ENCODE measurements at regions not wholly inside any gene's neighbourhood (a gene's known extent, or its start where the extent isn't known, plus 50 kb on each side); places are given as distances from the start of the nearest gene placed in this dataset.
"Not testable (repeated sequence)": the region's sequence is repeated elsewhere in the genome, so short reads cannot be mapped to it uniquely, and the experiment has no call there.

DNA sequence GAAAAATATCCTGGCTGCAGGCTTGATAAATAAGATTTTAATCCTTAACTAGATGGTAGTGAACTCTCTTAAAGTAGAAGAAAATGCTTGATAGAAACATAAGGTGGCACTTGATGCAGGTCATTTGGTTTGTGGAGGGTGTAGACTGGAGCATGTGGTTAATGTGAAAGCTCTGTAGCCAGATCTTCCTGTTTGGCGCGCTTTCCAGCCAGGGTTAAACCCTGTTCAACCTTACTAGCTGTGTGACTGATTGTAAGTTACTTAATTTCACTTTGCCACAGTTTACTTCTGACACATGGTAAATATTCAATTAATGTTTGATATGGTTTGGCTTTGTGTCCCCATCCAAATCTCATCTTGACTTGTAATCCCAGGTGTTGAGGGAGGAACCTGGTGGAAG, 394.0 kb downstream of the REEP3 start:
- no peak for DNase-seq (ENCODE audit: low read depth in 4 of 4, low spot score in 1 of 4)

DNA sequence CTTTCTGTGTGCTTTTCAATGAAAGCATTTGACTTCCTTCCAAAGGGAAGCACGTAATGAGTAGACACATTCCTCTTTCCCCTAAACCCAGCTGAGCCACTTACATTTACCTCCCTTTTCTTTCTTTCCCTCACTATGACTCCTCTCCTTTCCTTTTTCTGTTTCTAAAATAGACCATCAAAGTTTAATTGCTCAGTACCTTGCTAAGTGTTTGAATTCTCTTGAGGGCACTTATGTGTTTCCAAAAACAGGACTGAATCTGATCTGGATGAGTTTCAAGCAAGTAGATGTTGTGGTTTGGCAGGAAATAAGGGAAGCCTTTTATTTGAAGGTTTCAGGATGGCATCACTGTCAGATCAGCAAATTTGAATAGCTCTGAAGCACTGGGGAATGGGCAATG, 396.2 kb downstream of the REEP3 start:
- no peak for DNase-seq (ENCODE audit: low read depth in 4 of 4, low spot score in 1 of 4)

DNA sequence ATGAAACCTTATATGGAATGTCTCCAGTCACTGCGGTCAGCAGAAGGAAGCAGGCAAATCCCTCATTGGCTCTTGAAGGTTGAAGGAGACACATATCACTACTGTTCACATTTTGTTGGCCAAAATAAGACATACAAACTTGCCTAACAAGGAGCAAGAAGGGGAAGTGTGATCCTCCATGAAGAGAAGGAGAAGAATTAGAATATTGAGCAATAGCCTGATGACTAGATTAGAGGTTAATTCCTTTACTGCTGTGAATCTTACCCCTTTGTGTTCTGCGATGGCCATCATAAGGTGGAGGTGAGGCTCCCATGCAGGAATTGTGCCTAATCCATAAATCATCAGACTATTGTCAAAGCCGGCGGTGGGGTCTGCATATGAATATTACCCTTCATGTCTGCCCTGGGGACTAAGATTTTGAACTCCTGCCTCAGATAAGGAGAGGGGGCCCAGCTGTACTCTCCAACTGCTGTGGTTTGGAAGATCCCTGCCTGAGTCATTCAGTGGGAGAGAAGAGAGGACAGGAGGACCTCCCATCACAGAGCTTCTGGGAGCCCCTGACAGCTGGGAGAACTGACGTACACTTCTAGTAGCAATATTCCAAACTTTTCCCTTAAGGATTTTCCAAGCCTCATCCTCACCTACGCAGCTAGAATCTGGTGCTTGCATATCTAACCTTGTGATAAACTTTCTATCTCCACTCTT, 398.5 kb downstream of the REEP3 start:
- DNase-seq (ENCODE audit: low read depth in 4 of 4, low spot score in 1 of 4) = no peak

DNA sequence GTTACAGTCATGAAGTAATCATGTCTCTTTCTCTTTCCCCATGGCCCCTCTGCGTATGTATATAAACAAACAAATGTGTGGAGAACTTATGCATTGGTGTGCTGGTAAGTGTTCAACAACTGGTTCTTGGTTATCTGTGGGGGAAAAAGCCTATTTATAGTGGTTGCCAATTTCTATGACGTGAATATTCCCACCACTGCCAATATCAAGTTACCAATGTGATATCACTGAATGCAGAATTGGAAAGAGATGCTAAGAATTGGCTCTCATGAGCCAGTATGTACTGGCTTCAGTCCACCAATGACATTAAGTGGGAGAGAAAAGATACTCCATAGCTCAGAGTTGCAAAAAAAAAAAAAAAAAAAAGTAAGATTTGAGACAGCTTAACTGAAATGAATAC, 399.7 kb downstream of the REEP3 start:
- no peak for DNase-seq (ENCODE audit: low read depth in 4 of 4, low spot score in 1 of 4)

DNA sequence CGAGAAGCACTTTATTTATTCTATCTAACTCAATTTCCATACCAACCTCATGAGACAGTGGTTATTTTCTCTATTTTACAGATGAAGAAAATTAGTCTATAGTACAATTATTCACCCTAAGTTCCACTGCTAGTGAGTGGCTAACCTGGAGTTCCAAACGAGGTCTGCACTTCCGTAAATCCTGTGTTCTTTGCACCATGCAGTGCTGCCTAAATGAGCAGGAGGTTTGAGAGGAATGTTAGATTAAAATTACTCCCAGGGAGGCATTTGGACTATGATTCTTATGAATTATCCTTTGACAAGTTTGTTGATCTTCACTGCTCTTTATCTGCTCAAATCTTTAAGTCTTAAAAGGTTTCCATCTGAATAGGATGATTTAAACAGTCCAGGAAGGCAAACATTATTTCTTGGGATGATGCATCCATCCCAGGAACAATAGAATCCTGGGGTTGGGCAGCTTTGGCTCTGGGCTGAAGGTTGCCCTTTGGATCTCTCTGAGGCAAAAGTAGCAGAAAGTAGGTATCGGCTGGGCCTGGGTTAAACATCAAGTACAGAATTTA, 400.8 kb downstream of the REEP3 start:
- no peak for DNase-seq (ENCODE audit: low read depth in 4 of 4, low spot score in 1 of 4)

DNA sequence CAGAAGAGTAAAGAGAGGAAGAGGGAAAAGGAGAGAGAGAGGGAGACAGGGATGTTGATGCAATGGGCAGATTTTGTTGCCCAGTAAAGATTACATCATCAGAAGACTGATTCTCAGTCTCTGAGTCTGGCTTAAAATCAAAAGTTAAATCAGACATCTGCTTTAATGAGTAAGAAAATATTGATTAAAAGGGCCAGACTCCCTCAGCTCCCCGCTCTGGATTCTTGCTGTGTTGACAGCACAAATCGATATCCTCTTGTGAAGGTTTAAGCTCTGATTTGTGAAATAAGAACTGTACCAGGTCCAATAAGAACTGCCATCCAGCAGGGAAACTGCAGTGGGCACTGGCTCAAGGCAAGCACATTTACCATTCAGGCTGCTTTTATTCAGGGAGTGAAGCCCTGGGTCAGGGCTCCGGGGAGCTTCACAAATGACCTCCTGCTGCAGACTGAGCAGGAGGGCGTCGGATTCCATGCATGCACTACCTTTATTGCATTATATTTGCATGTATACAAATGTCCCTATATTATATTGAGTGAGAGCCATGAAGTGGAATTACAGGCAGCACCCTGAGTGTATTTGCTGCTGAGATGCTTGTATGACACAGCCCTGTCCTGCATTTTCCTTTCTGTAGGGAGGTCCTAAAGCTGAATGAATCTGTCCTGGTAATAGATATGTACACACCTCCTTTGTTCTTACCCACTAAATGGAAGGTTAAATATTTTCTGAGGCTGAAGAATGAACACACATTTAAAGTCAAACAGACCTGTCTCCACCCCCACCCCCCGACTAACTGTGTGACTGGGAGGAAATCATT, 401.5 kb downstream of the REEP3 start:
- DNase-seq (ENCODE audit: low read depth in 4 of 4, low spot score in 1 of 4) = no peak

DNA sequence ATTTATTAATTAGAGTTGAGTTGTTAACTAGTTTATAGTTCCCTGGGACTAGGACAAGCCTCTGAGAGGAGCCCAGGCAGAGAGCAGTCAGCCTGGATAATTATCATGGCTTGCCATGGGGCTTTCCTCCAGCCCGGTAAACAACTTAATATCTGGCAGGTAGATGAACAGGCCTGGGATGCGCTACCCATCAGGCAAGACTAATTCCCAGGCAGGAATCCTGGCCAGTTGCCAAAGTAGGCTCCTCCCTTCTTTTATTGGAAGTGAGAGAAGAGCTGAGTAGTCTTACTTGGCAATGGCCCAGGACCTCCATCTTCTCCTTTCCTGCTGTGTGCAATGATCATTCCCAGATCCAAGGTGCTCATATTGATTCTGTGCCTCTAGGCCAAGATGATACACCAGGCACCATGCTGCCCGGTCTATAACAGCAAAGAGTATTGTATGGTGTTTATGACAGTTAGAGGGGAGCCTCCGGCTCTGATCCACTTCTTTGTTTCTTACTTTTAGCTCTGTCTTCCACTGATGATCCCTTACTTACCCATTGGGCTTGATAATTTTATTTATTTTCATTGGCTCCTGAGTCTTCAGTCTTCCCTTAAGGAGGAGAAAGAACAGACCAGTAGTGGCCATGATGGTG, 408.7 kb downstream of the REEP3 start:
- no peak for DNase-seq (ENCODE audit: low read depth in 4 of 4, low spot score in 1 of 4)

DNA sequence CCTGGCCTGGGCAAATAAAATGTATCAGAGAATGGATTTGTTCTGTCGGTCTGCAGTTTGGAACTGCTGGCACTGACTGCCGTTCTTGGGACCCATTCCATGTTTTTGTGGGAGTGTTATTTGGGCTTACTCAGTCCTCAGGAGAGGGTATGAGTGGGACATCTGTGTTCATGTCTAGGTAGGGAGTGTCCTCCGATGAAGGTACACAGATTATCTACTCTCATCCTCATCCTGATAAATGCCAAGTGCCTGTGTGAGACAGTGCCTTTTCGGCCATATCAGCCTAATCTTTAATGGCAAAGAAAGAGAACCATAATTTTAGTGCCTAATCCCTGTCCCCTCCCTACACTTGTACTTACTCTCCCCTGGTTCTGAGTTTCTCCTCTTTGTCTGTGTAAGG, 409.4 kb downstream of the REEP3 start:
- DNase-seq (ENCODE audit: low read depth in 4 of 4, low spot score in 1 of 4) = no peak

DNA sequence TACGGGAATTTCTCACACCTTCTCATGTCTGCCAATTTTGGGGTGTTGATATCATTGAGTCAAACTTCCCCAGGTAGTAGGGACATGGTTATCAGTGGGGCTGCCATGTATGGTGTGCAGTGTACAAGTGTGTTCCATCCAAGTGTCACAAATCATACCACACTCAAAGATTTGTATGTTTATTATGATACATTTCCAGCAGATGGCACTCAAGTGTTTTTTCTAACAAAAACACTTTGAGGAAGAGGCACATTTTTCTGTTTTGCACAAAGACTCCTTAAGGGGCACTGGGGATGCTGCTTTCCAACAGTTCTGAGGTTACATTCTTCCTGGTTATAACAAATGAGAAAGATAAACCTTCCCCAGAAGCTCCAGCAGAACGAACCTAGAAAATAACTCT, 414.5 kb downstream of the REEP3 start:
- DNase-seq (ENCODE audit: low read depth in 4 of 4, low spot score in 1 of 4) = no peak

DNA sequence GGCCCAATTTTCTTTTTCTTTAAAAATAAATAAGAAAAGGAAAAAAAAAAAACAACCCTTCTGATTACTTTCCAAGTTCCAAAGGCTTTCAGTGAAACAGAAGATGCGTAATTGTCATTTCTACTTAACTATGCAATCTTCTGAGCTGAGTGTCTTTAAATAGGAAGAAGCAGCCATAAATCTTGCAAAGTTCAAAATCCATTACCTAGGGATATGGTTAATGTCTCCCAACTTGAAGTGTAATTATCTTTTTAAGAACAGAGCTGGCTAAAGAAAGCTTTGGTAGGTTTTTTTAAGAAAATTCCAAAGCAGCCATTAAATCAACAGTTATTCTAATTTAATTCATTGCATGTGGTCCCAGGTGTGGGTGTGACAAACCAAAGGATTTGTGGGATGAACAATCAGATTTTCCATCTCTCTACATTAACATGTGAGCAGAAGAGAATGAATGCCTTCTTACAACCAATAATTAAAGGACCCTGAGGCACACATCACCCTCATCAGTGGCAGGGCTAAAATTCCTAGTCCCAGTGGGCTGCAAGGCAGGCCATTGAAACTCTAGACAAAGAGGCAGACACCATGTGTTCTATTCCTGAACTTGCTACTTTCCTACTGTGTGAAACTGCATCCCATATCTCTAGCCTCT, 419.2 kb downstream of the REEP3 start:
- no peak for DNase-seq (ENCODE audit: low read depth in 4 of 4, low spot score in 1 of 4)

DNA sequence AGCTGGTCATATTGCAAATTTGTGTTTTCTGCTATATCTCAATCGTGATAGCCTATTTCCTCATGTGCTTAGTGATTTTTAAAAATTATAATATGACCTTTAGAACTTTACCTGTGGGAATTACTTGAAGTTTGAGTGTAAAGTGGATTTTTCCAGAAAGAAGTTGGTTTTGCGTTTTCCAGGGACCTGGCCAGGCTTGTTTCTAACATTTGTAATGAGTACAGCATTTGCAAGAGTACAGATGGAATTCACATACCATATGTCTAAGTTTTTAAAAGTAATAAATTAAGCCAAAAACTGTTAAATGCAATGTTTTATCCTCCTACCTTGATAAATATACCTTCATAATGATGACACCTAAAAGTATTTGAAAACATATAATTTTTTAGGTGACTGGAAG, 443.2 kb downstream of the REEP3 start:
- DNase-seq (ENCODE audit: low read depth in 4 of 4, low spot score in 1 of 4) = no peak

DNA sequence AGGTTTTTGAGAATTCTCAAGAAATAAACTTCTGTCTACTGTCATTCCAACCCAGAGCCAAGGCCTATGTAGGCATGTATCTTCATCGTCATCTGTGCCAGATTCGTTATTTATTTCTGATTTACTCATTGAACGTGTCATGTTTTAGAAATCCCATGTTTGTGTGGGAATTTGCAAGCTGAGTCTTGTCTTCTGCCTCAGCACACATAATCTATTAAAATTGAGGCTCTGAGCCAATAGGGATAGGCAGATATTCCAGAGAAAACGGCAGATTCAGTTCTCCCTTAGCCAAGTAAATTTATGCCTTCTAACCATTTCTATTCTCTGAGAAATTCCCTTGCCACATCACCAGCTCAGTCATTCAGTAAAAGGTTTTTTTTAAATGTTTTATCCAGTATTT, 444.6 kb downstream of the REEP3 start:
- no peak for DNase-seq (ENCODE audit: low read depth in 4 of 4, low spot score in 1 of 4)

DNA sequence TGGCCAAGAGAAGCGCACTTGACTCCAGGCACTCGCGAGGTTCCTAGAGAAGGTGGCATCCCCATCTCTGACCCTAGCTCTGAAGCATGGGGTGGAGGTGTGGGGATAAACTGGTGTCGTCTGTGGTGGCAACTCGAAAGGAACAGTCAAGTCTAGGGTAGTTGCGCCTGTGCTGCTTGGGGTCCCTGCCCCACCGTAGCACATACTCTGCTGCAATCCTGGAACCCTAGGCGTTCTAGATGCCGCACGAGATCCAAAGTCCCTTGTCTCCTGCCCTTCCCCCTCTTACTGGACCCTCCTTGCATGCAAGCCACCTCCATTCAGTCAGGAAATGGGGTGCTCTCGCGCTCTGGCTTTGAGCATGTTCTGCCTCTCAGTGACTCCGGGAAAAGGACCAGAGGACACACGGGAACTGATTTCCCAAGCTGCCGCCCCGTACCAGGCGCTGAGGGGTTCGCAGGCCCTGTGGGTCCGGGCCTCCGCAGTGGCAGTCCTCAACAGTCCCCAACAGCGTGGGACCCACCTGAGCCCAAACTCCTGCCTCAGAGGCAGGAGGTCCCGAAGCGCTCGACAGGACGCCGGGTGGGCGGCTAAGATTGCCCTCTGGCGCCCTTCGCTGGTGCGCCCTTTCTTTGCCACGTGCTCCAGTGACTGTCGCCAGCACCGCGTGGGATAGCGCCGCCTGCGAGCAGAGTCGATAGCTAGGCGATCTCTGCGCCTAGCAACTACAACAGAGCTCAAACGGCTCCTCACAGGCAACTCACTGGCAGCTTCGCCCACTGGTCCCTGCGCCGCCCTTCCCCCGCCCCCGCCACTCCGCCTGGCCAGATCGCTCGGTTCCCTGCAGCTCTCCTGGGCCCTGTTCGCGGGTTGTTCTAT, 452.0 kb downstream of the REEP3 start:
- DNase-seq (ENCODE audit: low read depth in 4 of 4, low spot score in 1 of 4) = no peak

DNA sequence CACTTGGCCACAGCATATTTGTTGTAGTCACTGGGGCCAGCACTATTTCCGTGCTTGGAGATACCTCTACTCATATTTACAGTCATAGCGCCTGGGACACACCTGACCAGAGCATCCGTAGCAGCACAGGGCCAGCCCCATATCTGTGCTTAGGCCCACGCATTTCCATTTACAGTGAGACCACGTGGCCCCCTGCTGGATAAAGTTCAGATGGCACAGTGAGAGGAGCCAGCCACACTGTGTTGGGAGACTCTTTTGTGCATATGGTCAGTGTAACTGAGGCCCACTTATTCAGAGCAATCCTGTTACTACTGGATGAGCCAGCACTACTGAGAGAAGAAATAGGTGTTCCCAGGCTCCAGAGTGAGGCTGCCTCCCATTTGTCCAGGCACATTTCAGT, 455.3 kb downstream of the REEP3 start:
- peak in 2 of 4 experiments; percentile 19 to 34 for DNase-seq (ENCODE audit: low read depth in 4 of 4, low spot score in 1 of 4)

DNA sequence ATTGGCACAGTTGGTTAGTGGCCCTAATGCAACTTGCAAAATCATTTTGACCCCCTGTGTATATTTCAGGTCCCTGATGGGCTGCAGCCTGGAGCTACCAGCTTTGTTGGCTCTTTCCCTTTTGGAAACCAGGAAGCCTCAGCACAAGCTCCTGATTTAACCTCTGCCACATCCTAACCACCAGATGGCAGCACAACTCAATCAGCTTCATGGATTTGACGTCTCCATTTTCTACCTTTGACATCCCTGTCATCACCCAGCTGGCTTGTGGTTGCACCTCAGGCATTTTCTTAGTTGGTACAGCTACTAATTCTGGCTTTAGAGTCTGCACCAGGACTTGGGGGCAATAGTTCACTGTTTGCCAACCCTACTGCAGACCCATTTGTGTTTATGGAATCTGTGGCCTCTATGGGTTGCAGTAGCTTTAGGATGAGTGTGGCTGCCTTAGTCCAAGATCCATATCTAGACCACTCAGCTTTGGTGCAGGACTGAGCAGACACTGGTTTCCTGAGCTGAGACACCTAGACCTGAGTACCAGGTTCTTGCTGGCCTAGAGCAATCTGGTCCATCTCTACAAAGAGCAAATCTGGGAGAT, 456.2 kb downstream of the REEP3 start:
- no peak for DNase-seq (ENCODE audit: low read depth in 4 of 4, low spot score in 1 of 4)

DNA sequence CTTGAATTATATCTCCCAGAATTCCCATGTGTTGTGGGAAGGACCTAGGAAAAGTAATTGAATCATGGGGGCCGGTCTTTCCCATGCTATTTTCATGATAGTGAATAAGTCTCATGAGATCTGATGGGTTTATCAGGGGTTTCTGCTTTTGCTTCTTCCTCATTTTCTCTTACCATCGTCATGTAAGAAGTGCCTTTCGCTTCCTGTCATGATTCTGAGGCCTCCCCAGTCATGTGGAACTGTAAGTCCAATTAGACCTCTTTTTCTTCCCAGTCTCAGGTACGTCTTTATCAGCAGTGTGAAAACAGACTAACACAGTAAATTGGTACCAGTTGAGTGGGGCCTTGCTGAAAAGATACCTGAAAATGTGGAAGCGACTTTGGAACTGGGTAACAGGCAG, 459.7 kb downstream of the REEP3 start:
- not testable (repeated sequence) for DNase-seq (ENCODE audit: low read depth in 4 of 4, low spot score in 1 of 4)

DNA sequence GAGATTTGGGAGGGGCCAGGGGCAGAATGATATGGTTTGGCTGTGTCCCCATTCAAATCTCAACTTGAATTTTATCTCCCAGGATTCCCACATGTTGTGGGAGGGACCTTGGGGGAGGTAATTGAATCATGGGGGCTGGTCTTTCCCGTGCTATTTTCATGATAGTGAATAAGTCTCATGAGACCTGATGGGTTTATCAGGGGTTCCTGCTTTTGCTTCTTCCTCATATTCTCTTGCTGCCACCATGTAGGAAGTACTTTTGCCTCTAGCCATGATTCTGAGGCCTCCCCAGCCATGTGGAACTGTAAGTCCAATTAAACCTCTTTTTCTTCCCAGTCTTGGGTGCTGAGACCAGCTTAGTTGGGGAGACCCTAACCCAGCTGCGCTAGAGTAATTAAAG, 462.9 kb downstream of the REEP3 start:
- DNase-seq (ENCODE audit: low read depth in 4 of 4, low spot score in 1 of 4) = not testable (repeated sequence)

DNA sequence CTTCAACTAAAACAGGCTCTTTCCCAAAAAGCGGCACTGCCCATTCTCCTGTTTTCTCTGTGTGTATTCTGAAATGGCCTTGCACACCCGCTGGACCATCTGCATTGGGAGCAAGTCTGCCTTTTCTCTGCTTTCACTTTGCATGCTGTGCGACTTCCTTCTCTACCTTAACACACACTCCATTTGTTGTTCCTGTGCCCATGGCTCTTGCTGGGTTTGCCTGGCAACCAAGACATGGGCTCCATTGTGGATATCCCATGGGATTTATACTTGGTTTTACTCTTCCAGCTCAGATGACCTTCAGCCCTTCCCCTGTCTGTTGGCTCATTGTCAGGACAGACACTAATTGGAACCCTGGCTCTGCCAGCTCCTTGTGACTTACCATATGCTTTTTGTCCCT, 465.3 kb downstream of the REEP3 start:
- no peak for DNase-seq (ENCODE audit: low read depth in 4 of 4, low spot score in 1 of 4)

DNA sequence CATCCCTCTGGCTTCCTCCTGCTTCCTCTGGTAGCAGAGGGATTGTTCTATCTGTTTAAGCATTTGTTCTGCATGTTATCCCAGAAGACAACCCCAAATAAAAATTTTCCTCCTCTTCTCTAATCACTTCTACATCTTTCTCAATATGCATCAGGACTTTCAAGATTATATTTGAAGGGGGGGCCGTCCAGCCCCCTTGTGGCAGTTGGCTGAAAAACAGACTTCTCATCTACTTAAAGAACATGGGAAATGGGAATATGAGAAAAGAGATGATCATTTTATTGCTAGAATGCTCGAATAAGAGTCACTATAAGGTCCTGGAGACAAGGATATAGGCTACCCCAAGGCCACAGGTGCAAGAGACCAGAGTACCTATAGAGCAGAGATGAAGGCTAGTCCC, 466.0 kb downstream of the REEP3 start:
- DNase-seq (ENCODE audit: low read depth in 4 of 4, low spot score in 1 of 4) = no peak

DNA sequence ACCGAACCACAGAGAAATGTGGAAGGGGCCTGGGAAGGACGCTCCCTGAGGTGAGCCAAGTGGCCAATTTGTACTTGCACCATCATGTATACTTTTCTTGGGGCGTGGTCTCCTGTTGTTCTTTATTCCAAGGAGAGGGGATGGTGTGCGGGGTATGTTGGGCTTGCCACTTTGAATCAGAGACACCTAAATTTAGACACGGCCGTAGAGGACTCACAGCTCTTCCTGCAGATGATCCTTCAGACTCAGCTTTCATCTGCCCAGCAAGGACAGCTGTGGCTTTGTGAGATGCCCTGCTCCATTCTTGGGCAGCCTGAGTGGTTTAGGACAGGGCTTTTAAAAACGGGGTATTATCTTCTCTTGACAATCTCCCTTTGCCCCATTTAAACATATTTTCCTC, 473.2 kb downstream of the REEP3 start:
- no peak for DNase-seq (ENCODE audit: low read depth in 4 of 4, low spot score in 1 of 4)

All from stimulated activated CD4-positive, alpha-beta T cell treated with anti-CD3 and anti-CD28 coated beads, Interleukin-1b, Interleukin-23, amount 100 ng/mL, for 24 hours (primary cell).